ENCODE measurements at regions not wholly inside any gene's neighbourhood (a gene's known extent, or its start where the extent isn't known, plus 50 kb on each side); places are given as distances from the start of the nearest gene placed in this dataset.

GRCh38 chr11:103690356-103690755 is 346.1 kb upstream of the DDI1 start:
- Histone ChIP-seq H3K27me3 (ENCODE audit: insufficient read depth, low read depth, low read length) (no peaks in the 10 kb centered on the region), H3K79me2 (replicated peaks; ENCODE audit: insufficient read depth, low read length) (no peaks in the 10 kb centered on the region), H3K9me3 (ENCODE audit: low read length) (peaks cover 5% of the 10 kb centered on the region), H3K4me2 (ENCODE audit: low read length) (no peak overlapping the region), H2AFZ (ENCODE audit: low read depth, low read length) (no peak overlapping the region), H4K20me1 (ENCODE audit: insufficient read depth) (no peaks in the 10 kb centered on the region), H3F3A (ENCODE audit: insufficient read depth, low read length, poor library complexity, severe bottlenecking) (no peaks in the 10 kb centered on the region), H3K4me3 (ENCODE audit: low read length) (no peak overlapping the region), H3K36me3 (ENCODE audit: insufficient read depth, low read length) (no peaks in the 10 kb centered on the region), H3K27ac (ENCODE audit: low read length) (no peak overlapping the region), H3K9ac (ENCODE audit: low read length) (no peak overlapping the region), H3K9me2 (ENCODE audit: insufficient read depth, low read length) (no peaks in the 10 kb centered on the region)
- no peak for TF ChIP-seq MXI1 (conservative IDR thresholded peaks at IDR 0.05; ENCODE audit: poor library complexity, severe bottlenecking)

GRCh38 chr11:103696123-103696522 is 340.3 kb upstream of the DDI1 start:
- no peaks in the 10 kb centered on the region for H3K9me2 ChIP-seq (ENCODE audit: insufficient read depth, low read length)
- no peak overlapping the region for H3K9ac ChIP-seq (ENCODE audit: low read length)
- H3K27ac ChIP-seq (ENCODE audit: low read length) = no peak overlapping the region
- TF ChIP-seq MXI1 (conservative IDR thresholded peaks at IDR 0.05; ENCODE audit: poor library complexity, severe bottlenecking) (no peak), EZH2 (IDR thresholded peaks at IDR 0.05; ENCODE audit: borderline replicate concordance, insufficient read depth, low read length, poor library complexity, severe bottlenecking) (no peak), CTCF (IDR thresholded peaks at IDR 0.05; ENCODE audit: poor library complexity, severe bottlenecking) (no peak), TAF1 (IDR thresholded peaks at IDR 0.05; ENCODE audit: low read depth) (no peak)
- no peaks in the 10 kb centered on the region for H3K79me2 ChIP-seq (replicated peaks; ENCODE audit: insufficient read depth, low read length)
- no peaks in the 10 kb centered on the region for H3F3A ChIP-seq (ENCODE audit: insufficient read depth, low read length, poor library complexity, severe bottlenecking)
- no peak overlapping the region for H3K4me3 ChIP-seq (ENCODE audit: low read length)
- no peaks in the 10 kb centered on the region for H4K20me1 ChIP-seq (ENCODE audit: insufficient read depth)
- H3K4me2 ChIP-seq (ENCODE audit: low read length) = no peak overlapping the region
- H2AFZ ChIP-seq (ENCODE audit: low read depth, low read length) = no peak overlapping the region
- H3K36me3 ChIP-seq (ENCODE audit: insufficient read depth, low read length) = no peaks in the 10 kb centered on the region
- no peaks in the 10 kb centered on the region for H3K9me3 ChIP-seq (ENCODE audit: low read length)
- H3K27me3 ChIP-seq (ENCODE audit: insufficient read depth, low read depth, low read length) = no peaks in the 10 kb centered on the region

- Histone ChIP-seq H3K4me3 (ENCODE audit: low read length) (no peak overlapping the region), H3K27me3 (ENCODE audit: insufficient read depth, low read depth, low read length) (no peaks in the 10 kb centered on the region), H4K20me1 (ENCODE audit: insufficient read depth) (no peaks in the 10 kb centered on the region), H3K36me3 (ENCODE audit: insufficient read depth, low read length) (no peaks in the 10 kb centered on the region), H3K9me3 (ENCODE audit: low read length) (no peaks in the 10 kb centered on the region), H3K4me2 (ENCODE audit: low read length) (no peak overlapping the region), H3K9ac (ENCODE audit: low read length) (no peak overlapping the region), H2AFZ (ENCODE audit: low read depth, low read length) (no peak overlapping the region), H3K27ac (ENCODE audit: low read length) (no peak overlapping the region), H3F3A (ENCODE audit: insufficient read depth, low read length, poor library complexity, severe bottlenecking) (no peaks in the 10 kb centered on the region), H3K9me2 (ENCODE audit: insufficient read depth, low read length) (no peaks in the 10 kb centered on the region), H3K79me2 (replicated peaks; ENCODE audit: insufficient read depth, low read length) (no peaks in the 10 kb centered on the region)
- no peak for TF ChIP-seq TAF1 (IDR thresholded peaks at IDR 0.05; ENCODE audit: low read depth)
- TF ChIP-seq POLR2AphosphoS5 (IDR thresholded peaks at IDR 0.05) = no peak
- no peak for TF ChIP-seq MXI1 (conservative IDR thresholded peaks at IDR 0.05; ENCODE audit: poor library complexity, severe bottlenecking)
Measured at GRCh38 chr11:103699216-103699615, 337.2 kb upstream of the DDI1 start.

GRCh38 chr11:103699656-103700055 is 336.8 kb upstream of the DDI1 start:
- no peaks in the 10 kb centered on the region for H3K79me2 ChIP-seq (replicated peaks; ENCODE audit: insufficient read depth, low read length)
- TF ChIP-seq EP300 (conservative IDR thresholded peaks at IDR 0.05; ENCODE audit: poor library complexity, severe bottlenecking) = no peak
- no peak for TF ChIP-seq EZH2 (IDR thresholded peaks at IDR 0.05; ENCODE audit: borderline replicate concordance, insufficient read depth, low read length, poor library complexity, severe bottlenecking)
- TF ChIP-seq SMC3 (conservative IDR thresholded peaks at IDR 0.05; ENCODE audit: poor library complexity) = no peak
- TF ChIP-seq CTCF (IDR thresholded peaks at IDR 0.05; ENCODE audit: poor library complexity, severe bottlenecking) = no peak
- no peak for TF ChIP-seq POLR2AphosphoS5 (IDR thresholded peaks at IDR 0.05)
- TF ChIP-seq RAD21 (conservative IDR thresholded peaks at IDR 0.05) = no peak
- no peak for TF ChIP-seq MXI1 (conservative IDR thresholded peaks at IDR 0.05; ENCODE audit: poor library complexity, severe bottlenecking)
- no peak overlapping the region for H3K27ac ChIP-seq (ENCODE audit: low read length)

More at GRCh38 chr11:103699656-103700055, 336.8 kb upstream of the DDI1 start:
- no peaks in the 10 kb centered on the region for H3K9me2 ChIP-seq (ENCODE audit: insufficient read depth, low read length)
- H3K27me3 ChIP-seq (ENCODE audit: insufficient read depth, low read depth, low read length) = no peaks in the 10 kb centered on the region
- H3K4me3 ChIP-seq (ENCODE audit: low read length) = no peak overlapping the region
- H3K9ac ChIP-seq (ENCODE audit: low read length) = no peak overlapping the region
- no peaks in the 10 kb centered on the region for H4K20me1 ChIP-seq (ENCODE audit: insufficient read depth)
- H3K4me2 ChIP-seq (ENCODE audit: low read length) = no peak overlapping the region
- H3K36me3 ChIP-seq (ENCODE audit: insufficient read depth, low read length) = no peaks in the 10 kb centered on the region
- no peaks in the 10 kb centered on the region for H3K9me3 ChIP-seq (ENCODE audit: low read length)
- H3F3A ChIP-seq (ENCODE audit: insufficient read depth, low read length, poor library complexity, severe bottlenecking) = no peaks in the 10 kb centered on the region
- no peak overlapping the region for H2AFZ ChIP-seq (ENCODE audit: low read depth, low read length)
